SK-N-SH treated with all-trans-retinoic acid at 6 μM for 48 hours (cell line): ENCODE measurements at regions not wholly inside any gene's neighbourhood (a gene's known extent, or its start where the extent isn't known, plus 50 kb on each side); places are given as distances from the start of the nearest gene placed in this dataset.

Experiments used
- ISL1 ChIP-seq: fragments of 250-450 bp; sonication (Bioruptor Pico); IDR thresholded peaks from 2 replicates; pipeline ENCODE4 v2.1.2; 2022; ENCODE audit warnings: mild to moderate bottlenecking, moderate library complexity
- PATZ1 ChIP-seq: fragments of 250-450 bp; sonication (Bioruptor Pico); IDR thresholded peaks from 2 replicates; pipeline ENCODE4 v1.8.0; 2020; ENCODE audit warnings: mild to moderate bottlenecking, moderate library complexity, borderline replicate concordance
- ZFP30 ChIP-seq: fragments of 450-650 bp; formaldehyde crosslinking; IDR thresholded peaks from 2 replicates; pipeline ENCODE4 v1.5.0; 2022; ENCODE audit warnings: mild to moderate bottlenecking, moderate library complexity
- ZNF70 ChIP-seq: fragments of 450-650 bp; formaldehyde crosslinking; IDR thresholded peaks from 2 replicates; pipeline ENCODE4 v1.5.0; 2020; ENCODE audit warnings: mild to moderate bottlenecking, moderate library complexity

- TF ChIP-seq ISL1 (CRISPR knock-in tag) (no peak), ZFP30 (no peak), ZNF70 (CRISPR knock-in tag) (no peak), PATZ1 (no peak)
These were observed 60.4 kb upstream of the LYPLAL1 start for GRCh38 chr1:219113261-219113660.
